ENCODE measurements at regions not wholly inside any gene's neighbourhood (a gene's known extent, or its start where the extent isn't known, plus 50 kb on each side); places are given as distances from the start of the nearest gene placed in this dataset.

DNA sequence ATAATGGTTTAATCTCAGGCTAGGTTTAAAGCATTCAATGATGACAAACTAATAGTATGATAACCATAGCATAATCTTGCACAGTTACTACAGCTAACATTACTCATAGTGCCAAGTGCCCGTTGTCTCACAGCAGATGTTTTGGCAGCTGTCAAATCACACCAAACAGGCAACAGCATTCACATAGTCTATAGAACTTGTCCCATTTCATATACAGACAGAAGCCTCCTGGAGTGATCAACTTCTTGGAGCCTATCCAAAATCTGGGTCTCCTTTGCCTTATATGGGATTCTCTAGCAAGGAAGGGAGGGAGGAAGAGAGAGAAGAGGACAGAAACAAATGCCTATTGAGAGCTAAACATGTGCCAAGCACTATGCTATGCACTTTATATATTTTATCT is 250.6 kb upstream of the ZP4 start:
- TF ChIP-seq EP300 (IDR thresholded peaks at IDR 0.05) (no peak), POLR2AphosphoS5 (IDR thresholded peaks at IDR 0.05) (no peak)

Data from sigmoid colon (tissue), 4 donors.